ENCODE measurements at regions not wholly inside any gene's neighbourhood (a gene's known extent, or its start where the extent isn't known, plus 50 kb on each side); places are given as distances from the start of the nearest gene placed in this dataset.
A peak's percentile ranks its signal among the peaks of the same experiment; 100 is the strongest.

DNA sequence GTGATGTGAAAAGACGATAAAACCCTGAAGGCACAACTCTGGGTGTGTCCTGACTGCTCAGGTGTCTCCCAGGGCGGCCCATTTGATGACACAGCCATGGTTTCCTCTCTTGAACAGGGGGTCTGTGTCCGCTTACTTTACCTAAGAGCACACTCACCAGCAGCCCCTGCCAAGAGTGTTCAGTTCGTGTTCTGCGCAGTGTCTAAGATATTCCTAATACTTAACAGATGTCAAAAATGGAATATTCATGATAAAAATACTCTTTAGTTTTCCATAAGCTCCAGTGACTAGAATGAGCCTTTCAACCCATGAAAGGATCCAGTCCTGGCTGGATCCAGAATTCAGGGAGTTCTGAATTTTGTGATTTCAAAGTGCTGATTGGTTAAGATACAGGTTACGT, 492.4 kb downstream of the TNS3 start:
- FAIRE-seq (no peak), DNase-seq (no peak)
- Histone ChIP-seq H3K4me1 (ENCODE audit: control insufficient read depth in 2 of 3, insufficient read depth in 2 of 3, low read depth in 1 of 3, low read length in 3 of 3) (peaks cover 0 to 6% (median 0%) of the 10 kb centered on the region in 3 donors), H3K36me3 (ENCODE audit: control insufficient read depth in 2 of 3, insufficient read depth in 3 of 3, low read length in 3 of 3) (no peaks in the 10 kb centered on the region), H3K9me3 (ENCODE audit: control insufficient read depth in 2 of 3, insufficient read depth in 1 of 3, low read length in 3 of 3) (no peaks in the 10 kb centered on the region), H3K27ac (ENCODE audit: low read depth in 2 of 2, low read length in 2 of 2) (no peak overlapping the region), H3K27me3 (ENCODE audit: control insufficient read depth, insufficient read depth, low read length) (no peaks in the 10 kb centered on the region), H3K4me3 (ENCODE audit: low read length in 3 of 3) (no peak overlapping the region), H3K9ac (ENCODE audit: low read length in 3 of 3) (no peak overlapping the region)
- TF ChIP-seq, protein P1, sequence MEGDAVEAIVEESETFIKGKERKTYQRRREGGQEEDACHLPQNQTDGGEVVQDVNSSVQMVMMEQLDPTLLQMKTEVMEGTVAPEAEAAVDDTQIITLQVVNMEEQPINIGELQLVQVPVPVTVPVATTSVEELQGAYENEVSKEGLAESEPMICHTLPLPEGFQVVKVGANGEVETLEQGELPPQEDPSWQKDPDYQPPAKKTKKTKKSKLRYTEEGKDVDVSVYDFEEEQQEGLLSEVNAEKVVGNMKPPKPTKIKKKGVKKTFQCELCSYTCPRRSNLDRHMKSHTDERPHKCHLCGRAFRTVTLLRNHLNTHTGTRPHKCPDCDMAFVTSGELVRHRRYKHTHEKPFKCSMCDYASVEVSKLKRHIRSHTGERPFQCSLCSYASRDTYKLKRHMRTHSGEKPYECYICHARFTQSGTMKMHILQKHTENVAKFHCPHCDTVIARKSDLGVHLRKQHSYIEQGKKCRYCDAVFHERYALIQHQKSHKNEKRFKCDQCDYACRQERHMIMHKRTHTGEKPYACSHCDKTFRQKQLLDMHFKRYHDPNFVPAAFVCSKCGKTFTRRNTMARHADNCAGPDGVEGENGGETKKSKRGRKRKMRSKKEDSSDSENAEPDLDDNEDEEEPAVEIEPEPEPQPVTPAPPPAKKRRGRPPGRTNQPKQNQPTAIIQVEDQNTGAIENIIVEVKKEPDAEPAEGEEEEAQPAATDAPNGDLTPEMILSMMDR (IDR thresholded peaks at IDR 0.05; ENCODE audit: borderline replicate concordance, extremely low read depth, insufficient read depth) = no peak
- intact Hi-C loops (cut with DNase I) = loop anchor here (10.0 kb wide), 1 partner anchor 695 kb away; no protein-coding TSS in a partner anchor

DNA sequence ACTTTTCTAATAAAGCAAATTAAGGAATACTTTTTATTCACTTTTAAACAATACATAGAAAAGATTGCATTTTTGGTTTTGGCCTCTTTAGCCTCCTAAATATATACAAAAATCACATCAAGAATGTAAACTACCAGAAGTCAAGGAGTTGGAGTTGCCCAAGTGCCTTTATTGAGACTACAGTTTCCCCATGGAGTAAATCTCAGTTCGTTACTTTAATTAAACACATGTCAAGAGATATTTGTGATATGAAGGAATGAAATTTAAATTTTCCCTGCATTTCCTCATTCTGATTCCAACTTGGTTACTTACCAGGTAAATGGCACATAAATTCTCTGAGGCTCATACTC, 492.9 kb downstream of the TNS3 start:
- Histone ChIP-seq H3K27ac (ENCODE audit: low read depth in 2 of 2, low read length in 2 of 2) (no peak overlapping the region), H3K9me3 (ENCODE audit: control insufficient read depth in 2 of 3, insufficient read depth in 1 of 3, low read length in 3 of 3) (no peaks in the 10 kb centered on the region), H3K9ac (ENCODE audit: low read length in 3 of 3) (no peak overlapping the region), H3K4me1 (ENCODE audit: control insufficient read depth in 2 of 3, insufficient read depth in 2 of 3, low read depth in 1 of 3, low read length in 3 of 3) (peaks cover 0 to 6% (median 0%) of the 10 kb centered on the region in 3 donors), H3K27me3 (ENCODE audit: control insufficient read depth, insufficient read depth, low read length) (no peaks in the 10 kb centered on the region), H3K4me3 (ENCODE audit: low read length in 3 of 3) (no peak overlapping the region), H3K36me3 (ENCODE audit: control insufficient read depth in 2 of 3, insufficient read depth in 3 of 3, low read length in 3 of 3) (no peaks in the 10 kb centered on the region)
- DNase-seq (no peak), FAIRE-seq (no peak)
- intact Hi-C loops (cut with DNase I) = loop anchor here (10.0 kb wide), 1 partner anchor 694 kb away; no protein-coding TSS in a partner anchor
- TF ChIP-seq, protein P1 (IDR thresholded peaks at IDR 0.05; ENCODE audit: borderline replicate concordance, extremely low read depth, insufficient read depth) = no peak

DNA sequence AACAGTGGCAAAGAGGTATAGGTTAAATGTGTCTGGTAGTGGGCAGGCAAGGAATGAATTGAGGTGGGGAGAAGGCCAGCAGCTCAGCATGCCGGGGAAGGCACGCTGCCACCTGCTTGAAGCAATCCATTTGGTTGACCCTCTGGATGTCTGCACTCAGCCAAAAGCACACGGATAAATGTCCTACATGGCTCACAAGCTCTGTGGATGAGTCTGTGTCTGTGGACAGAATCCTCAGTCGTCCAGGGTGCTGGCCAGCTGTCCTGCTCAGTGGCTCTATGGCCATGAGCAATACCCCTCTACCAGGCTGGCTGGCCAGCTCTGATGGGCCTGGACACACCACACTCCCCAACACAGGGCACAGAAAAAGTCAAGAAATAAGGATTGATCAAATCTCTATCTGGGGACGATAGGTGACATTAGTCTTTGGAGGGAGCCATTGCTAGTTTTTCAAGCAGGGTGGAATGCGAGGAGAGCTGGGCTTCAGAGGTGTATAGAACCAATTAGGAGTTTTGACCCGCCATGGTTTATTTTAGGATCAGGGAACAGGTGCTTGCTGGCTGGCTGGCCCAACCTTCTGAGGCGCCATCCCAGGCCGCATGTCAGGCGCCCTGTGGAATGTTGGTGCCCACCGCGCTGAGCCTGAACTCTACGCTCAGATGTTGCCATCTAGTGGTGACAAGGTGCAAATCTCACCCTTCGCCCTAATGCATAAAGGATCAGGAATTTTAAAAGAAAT, 493.4 kb downstream of the TNS3 start:
- TF ChIP-seq, protein P1 (IDR thresholded peaks at IDR 0.05; ENCODE audit: borderline replicate concordance, extremely low read depth, insufficient read depth) = peak; percentile 94
- H3K4me3 ChIP-seq (ENCODE audit: low read length in 3 of 3) = no peak overlapping the region
- no peaks in the 10 kb centered on the region for H3K27me3 ChIP-seq (ENCODE audit: control insufficient read depth, insufficient read depth, low read length)
- no peaks in the 10 kb centered on the region for H3K36me3 ChIP-seq (ENCODE audit: control insufficient read depth in 2 of 3, insufficient read depth in 3 of 3, low read length in 3 of 3)
- peaks cover 0 to 6% (median 0%) of the 10 kb centered on the region in 3 donors for H3K4me1 ChIP-seq (ENCODE audit: control insufficient read depth in 2 of 3, insufficient read depth in 2 of 3, low read depth in 1 of 3, low read length in 3 of 3)
- DNase-seq (peak; percentile 72 to 86 (median 76)), FAIRE-seq (peak; percentile 93)
- no peak overlapping the region for H3K27ac ChIP-seq (ENCODE audit: low read depth in 2 of 2, low read length in 2 of 2)
- no peak overlapping the region for H3K9ac ChIP-seq (ENCODE audit: low read length in 3 of 3)
- no peaks in the 10 kb centered on the region for H3K9me3 ChIP-seq (ENCODE audit: control insufficient read depth in 2 of 3, insufficient read depth in 1 of 3, low read length in 3 of 3)
- intact Hi-C loops (cut with DNase I) = loop anchor here (10.0 kb wide), 1 partner anchor 694 kb away; no protein-coding TSS in a partner anchor
